ENCODE measurements at regions not wholly inside any gene's neighbourhood (a gene's known extent, or its start where the extent isn't known, plus 50 kb on each side); places are given as distances from the start of the nearest gene placed in this dataset.

DNA sequence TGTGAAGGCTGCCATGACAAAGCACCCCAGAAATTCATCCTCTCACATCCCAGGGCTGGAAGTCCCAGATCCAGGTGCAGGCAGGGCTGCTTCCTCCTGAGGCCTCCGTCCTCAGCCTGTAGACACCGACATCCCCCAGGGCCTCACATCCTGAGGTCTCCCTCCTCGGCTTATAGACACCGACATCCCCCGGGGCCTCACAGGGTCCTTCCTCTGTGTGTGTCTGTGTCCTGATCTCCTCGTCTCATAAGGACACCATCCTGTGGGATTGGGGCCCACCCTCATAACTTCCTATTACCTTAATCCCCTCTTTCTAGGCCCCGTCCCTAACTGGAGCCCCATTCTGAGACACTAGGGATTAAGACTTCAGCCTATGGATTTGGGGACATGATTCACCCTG is 92.0 kb upstream of the SNTG2 start:
- DNase-seq = no peak

DNA sequence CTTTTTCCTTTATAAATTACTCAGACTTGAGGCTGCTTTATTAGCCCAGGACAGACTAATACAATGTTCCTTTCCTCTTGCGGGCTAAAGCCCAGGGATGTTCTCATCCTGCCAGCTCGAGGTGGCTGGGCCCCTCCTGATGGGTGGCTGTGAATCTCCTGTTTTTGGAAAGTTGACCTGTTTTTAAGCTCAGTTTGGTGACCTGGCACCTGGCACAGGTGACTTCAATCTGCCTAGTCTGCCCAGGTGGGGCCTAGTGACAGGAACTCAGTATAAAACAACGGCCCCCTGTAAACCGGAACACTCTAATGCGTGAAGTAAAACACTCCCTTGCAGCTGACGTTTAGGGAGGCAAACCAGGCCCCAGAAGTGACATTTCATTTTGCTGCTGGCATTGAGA is 92.7 kb upstream of the SNTG2 start:
- no peak for DNase-seq

DNA sequence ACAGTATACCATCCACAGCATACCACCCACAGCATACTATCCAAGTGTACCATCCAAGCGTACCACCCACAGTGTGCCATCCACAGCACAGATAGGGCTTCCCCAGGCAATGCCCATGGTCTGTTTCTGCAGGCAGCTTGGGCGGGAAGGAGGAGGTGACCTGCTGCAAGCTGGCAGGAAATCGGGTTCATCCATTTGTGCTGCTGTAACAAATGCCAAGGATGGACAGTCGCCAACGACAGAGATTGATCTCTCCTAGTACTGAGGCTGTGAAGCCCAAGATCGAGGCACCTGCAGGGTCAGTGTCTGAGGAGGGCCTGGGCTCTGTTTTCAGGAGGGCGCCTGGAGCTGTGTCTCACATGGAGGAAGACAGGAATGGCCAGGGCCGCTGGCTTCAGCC is 93.6 kb upstream of the SNTG2 start:
- DNase-seq = no peak

DNA sequence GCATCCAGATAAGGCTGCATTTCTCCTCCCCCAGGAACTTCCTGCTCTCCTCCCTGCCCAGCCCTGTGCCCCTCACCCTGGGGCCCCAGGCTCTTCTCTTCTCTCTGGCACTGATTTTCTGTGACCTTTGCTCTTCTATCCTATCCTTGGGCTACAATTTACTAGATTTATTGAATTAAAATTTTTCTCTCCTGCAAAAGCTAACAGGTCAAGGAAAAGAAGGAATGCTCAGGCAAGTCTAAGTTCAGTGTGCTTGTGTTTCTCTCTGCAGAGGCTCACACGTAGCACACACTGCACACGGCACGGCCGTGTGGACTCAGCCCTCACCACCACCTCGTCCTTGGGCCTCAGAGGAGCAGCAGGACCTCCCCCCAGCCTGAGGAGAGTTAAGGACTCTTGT is 94.2 kb upstream of the SNTG2 start:
- DNase-seq = no peak

DNA sequence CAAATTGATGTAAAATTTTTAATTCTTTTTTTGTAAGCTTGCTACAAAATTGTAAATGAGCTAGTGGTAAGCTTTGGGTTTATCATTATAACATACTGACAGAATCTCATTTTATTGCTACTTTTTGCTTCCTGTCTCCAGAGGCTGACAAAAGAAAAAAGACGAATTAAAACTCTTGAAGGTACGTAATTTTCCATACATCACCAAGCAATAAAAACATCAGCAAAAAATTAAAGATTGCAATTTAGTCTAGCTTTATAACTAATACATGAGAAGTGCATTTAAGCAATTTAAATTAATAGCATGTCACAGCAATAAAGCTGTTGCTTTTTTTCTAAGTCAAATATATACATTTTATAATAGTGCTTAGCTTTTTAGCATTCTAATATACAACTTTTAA is 94.6 kb upstream of the SNTG2 start:
- no peak for DNase-seq

DNA sequence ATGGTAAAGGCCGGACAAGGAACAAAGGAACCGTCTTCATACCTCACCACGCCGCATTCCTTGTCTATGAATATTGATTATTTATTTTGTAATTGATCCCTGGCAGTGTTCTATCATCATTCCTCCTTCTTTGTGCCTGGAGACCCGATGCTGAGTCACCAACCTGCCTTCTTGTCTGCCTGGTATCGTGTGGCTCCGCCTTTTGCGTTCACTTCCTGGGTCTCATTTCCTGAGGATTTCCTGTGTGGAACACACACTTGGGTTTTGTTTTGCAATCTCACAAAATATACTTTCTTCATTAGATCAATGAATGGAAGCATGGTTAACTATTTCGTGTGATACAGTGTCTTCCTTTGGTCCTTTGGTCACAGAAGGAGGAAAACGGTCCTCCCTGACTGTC is 95.5 kb upstream of the SNTG2 start:
- no peak for DNase-seq

DNA sequence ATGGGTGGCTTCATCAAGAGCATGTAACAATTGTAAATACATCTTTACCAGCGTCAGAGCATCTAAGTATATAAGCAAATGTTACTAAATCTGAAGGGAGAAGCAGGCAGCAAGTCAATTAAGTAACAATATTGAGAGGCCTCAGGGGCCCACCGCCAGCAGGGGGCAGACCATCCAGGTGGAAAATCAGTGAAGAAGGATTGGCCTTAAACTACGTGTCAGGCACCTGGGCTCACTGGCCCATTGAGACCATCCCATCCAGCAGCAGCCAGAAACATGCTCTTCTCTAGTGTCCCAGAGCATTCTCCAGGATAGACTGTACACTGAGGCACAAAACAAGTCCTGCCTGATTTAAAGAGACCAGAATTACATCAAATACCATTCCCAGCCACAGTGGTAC is 96.2 kb upstream of the SNTG2 start:
- DNase-seq = no peak

DNA sequence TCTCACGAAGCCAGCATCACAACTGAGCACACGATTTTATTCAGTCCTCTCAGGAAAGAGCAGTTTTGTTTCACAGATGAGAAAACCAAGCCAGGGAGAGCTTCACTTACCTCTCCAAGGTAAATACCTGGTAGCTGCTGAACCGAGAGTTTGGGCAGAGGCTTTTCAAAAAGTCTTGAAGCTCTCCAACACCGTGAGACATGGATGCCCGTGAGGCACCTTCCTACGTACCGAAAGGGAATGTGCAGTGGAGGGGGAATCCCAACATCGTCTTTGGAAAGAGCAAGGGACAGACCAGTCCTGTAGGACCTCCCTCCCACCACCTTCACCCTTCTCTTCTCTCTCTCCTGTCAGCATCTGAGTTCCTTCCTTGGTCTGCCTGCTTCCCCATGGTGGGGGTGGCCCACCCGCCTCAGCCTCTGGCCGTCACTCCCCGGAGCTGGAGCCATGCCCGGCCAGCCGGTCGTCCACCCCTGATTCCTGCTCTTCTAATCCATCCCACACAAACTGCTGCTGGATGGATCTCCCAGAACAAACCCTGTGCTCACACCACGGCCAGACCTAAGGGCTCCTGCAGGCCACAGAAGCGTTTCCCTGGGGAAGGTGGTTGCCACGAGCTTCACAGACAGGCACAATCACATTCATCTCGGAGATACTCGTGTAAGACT is 97.3 kb upstream of the SNTG2 start:
- DNase-seq = no peak

DNA sequence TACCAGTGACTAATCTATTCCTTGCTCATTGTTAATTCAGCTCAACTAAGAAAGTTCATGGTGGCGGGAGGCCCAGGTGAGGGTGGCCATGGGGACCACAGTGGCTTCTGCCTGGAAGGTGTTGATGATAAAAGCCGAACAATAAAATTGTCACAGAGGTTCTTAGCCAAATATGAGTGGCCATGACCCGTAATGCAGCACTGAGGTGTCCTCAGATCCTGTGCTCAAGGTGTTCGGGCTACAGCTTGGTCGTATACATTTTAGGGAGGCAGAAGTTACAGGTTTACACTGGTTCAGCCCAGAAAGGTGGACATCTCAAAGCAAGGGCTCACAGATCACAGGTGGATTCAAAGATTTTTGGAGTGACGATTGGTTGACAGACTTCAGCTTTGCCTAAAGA is 98.5 kb upstream of the SNTG2 start:
- DNase-seq = no peak

DNA sequence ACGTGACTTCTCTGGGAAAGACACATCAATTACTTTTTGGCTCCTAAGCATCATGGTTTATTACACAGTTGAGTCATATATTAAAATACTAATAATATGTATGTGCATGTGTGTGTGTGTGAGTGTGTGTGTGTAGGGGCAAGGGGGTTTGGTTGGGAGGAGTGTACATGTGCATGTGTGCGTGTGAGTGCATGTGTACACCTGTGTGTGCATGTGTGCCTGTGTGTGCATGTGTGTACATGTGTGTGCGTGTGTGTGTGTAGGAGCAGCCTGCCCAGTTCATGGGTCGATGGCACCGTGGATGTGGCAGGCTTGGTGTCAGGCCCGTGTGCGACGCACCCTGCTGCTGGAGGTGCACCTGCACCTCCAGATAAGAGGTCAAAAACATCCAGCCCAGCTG is 99.0 kb upstream of the SNTG2 start:
- DNase-seq = no peak

DNA sequence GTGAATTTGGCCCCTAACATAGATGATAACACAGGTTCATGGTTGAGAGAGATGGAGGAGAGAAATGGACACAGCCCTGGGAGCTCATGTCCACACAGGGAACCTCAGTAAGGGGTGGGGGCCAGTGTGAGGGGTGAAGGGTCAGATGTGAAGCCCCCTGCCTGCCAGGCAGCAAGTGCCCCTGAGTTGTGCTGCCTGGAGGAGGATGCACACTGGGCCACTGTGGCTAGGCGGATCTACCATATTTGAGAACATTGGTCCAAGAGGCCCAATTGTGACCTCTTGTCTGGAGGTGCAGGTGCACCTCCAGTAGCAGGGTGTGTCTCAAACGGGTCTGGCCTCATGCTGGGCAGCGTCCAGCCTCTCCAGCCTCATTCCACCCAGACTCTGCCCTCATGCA is 99.6 kb upstream of the SNTG2 start:
- DNase-seq = no peak

DNA sequence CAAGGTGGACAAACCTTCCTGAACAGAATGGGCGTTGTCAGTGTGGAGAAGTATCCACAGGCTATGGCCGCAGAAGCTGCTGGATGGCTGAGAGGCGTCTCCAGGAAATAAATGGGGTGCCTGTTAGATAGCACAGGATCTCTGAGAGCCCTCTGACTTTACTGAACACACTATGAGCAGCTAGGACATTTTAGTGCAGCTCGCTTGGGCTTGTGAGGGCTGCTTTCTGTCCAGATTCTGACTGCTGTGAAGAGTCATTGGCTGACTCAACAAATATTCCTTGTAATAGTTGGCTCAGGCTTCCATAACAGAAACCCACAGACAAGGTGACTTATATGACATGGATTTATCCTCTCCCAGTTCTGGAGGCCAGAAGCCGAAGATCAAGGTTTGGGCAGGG is 100.2 kb upstream of the SNTG2 start:
- DNase-seq = no peak

DNA sequence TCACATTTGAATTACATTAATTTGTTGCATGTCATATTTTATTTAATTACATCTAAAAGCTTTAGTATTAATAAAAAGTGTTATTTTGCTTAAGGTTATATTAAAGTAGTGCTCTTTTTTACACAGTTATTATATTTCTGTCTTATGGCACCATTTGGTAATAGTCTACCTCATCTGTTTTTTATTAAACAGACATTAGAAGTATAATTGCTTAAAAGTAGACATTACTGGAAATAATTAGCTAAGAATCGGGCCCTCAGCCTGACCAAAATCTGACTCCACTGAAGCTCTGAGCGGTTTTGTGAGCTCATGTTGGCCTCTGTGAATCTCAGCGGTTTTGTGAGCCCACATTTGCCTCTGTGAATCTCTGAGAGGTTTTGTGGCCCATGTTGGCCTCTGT is 102.5 kb upstream of the SNTG2 start:
- no peak for DNase-seq

DNA sequence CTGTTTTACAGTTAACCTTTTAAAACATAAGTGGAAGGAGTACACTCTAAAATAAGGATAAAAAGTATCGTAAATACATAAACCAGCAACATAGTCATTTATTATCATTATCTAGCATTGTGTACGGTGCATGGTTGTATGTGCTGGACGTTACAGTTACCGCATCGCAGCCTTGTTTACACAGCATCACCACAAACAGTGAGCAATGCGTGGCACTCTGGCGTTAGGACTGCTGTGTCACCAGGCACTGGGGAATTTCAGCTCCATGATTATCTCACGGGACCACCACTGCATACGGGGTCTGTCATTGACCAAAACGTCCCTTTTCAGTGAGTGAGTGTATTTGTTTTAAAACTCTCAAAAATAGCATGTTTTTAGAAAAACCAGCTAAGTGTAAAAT is 103.0 kb upstream of the SNTG2 start:
- DNase-seq = no peak

DNA sequence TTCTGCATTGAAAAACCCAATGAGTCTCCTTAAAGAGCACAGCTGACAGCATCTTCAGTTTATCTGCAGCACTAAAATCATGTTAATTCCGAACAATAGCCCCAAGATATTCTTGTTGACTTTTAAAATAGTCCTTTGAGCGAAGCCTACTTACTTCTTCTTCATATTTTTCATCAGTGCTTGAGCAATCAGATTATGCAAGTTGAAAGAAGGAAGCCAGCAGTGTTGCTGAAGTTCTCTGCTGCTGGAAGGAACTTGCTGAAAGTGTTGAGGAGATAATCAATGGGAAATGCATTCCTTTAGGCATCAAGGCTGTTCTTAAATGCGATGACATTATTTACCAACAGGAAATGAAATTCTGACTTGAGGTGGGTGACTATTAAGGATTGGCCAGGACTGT is 105.9 kb upstream of the SNTG2 start:
- no peak for DNase-seq

DNA sequence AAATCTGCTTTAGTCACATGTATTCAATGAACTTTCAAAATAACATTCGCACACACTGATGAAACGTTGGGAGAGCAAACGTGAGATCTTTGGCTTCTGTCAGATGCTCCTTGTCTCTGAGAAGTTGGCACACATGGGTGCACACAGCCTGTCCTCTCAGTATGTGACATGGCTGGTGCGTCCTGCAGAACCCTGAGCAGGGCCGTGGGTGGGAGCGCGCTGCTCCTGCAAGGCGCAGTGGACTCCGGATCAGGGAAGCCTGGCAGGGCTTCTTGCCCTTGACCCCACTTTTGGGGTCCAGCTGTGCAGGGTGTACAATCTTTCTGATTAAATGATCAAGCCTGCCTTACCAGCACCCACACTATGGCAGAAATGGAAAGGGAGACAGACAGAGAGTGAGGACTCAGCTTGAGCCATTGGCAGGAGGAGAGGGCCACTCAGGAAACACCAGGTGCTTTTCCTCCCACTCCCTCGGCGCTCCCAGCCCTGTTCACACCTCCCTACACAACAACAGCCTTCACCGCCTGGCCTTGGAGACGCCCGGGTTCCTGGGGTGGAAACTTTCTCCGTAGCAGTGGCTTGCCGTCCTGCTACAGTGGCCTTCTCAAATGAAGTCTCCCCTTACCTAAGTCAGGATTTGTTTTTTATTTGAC is 108.4 kb upstream of the SNTG2 start:
- peak; percentile 28 for DNase-seq

DNA sequence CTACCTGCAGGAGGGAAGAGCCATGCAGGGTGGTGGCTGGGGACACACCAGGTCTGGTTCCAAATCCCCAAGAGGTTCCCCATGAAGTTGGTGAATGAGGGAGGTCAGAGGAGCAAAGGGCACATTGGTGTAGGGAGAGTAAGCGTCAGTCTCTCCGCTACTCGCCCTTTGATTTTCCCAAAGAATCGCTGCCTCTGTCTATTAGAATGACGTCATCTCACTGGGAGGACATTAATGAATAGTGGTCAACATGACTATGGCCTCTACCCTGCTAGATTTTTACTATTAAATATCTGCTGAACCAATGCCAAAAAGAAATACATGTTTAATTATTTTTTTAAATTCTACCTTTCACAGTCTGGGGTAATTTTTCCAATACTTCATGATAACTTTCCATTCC is 109.6 kb upstream of the SNTG2 start:
- DNase-seq = no peak

DNA sequence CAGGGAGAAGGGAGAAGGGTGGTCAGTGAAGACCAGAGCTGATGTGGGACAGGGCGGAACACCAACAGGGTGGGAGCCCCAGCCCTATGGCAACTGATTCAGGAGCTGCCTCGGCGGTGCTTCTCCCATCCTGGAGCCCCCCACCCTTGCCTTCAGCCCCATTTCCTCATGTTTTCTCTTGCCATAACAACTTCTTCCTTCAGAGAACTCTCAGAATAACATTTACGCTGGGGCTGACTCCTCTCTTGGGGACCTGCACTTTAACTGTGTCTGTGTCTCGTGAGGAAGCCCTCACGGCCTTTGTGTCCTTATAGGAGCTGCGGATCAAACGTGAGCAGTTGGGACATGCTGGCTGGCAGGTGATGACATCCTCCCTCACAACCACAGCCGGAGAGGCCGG is 116.4 kb upstream of the SNTG2 start:
- no peak for DNase-seq

DNA sequence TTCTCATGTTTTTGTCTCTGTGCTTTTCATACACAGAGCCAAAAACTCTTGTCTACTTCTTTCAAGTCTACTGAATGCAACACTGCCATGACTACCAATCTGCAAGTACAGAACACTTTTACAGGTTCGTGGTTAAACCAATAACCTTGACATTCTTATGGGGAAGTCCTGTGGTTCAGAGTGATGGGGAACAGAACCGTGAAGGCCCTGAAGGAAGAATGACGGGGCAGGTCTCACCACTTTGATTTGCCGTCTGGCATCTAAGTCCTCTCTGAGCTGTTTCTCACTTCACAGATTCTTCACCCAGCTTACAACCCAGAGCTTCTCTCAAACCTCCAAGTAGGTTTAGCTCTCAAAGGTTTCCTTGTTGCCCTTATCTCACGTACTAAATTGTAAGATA is 117.5 kb upstream of the SNTG2 start:
- DNase-seq = no peak

DNA sequence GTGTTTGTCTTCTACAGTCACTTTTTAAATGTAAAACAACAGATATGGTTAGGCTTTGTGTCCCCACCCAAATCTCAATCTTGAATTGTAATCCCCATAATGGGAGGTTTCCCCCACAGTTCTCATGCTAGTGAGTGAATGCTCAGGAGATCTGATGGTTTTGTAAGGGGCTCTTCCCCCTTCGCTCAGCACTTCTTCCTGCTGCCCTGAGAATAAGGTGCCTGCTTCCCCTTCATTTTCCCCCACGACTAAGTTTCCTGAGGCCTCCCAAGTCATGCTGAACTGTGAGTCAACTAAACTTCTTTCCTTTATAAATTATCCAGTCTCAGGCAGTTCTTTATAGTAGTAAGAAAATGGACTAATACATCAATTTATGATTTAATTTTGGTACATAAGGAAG is 118.0 kb upstream of the SNTG2 start:
- DNase-seq = no peak

DNA sequence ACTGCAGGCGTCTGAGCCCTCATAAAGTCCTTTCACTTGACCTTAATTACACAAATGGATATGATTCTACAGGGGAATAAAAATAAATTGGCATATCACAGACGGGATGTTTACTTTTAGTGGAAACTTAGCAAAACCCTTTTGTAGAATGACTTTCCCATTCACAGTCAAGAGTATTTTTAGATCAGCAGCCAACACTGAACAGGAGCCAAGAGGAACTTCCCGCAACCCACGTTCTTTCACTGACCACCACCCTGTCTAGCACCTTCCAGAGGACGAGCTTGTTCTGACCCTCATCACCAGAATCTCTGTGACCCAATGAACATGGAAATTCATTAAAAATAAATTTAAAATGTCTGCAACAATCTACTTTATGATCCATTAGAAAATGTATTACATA is 119.0 kb upstream of the SNTG2 start:
- DNase-seq = no peak

DNA sequence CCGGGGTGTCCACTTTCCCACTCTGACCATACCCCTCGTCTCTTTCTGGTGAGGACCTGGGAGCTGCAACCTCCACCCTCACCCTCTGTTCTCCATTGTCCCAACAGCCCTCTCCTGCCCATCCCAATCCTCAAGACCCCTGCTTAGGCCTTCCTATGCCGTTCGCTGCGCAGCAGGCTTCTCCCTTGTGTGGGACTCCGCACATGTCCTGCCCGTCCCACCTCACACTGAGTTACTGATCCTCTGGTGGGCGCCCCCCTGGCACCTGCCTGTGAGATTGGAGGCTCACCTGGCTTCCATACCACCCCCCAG is 119.5 kb upstream of the SNTG2 start:
- no peak for DNase-seq

DNA sequence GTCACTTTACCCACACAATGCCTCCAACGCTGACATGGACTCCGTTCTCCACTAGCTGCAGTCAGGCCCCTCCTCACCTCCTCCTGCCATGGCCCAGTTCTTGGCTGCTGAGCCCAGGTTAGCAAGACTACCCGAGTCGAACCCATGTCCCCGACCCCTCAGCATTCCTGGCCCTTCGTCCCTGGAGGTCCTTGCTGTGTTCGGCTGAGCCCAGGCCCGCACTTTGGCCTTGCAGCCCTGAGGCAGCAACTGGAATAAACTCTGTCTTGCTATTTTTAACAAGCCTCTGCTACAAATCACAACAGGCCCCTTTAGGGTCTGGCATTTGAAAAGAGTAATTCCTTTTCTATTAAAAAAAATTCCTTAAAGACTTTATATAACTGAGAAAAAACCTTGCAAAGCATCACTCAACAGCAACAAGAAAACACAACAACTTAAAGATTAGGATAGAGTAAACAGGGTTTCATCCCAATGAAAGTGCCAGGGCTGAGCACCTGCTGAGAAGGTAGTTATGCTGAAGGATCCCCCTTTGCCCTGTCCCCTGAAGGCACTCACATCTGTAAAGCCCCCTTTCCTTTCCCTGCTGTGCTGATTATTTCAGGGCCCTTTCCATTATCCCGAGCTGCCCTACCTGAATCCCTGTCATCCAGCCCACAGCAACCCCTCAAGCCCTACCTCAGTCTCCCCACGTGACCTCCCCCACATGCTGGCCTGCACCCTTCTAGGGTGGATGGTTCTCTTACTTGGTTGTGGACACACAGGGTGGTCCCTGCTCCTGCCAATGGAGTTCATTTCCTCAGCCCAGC is 120.0 kb upstream of the SNTG2 start:
- no peak for DNase-seq

DNA sequence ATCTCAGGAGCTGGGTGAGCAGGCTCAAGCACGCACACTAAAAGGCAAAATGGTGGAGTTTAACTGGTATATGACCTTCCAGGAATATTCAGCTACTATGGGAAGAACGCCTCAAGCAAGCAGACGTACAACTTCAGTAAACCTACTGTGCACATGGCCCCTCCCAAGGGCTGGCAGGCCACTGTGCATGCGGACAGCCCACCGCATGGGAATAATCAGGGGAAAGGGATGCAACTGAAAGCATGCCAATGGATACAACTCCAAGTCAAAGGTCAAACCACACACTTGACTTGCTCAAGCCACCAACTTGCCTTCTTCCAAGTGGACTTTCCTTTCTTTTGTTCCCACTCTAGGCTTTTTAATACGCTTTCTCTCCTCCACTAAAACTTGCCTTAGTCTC is 121.6 kb upstream of the SNTG2 start:
- DNase-seq = no peak

DNA sequence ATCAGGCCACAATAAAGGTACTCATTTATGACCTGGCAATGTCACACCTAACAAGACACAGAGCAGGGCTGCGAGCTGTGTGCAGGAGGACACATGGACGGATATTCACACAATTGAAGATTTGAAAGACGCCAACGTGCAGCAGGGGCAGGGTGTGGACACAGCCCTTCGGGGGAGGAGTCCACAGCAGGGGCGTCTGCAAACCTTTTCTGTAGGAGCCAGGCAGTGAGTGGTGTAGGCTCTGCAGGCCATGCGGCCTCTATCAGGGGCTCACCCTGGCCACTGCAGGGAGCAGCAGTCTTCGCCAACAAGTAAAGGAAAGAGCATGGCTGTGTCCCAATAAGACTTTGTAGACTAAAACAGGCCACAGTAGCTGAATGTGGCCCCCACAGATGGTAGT is 125.7 kb upstream of the SNTG2 start:
- DNase-seq = no peak

Measured in retina (tissue), 1 donor.